Loucy (cell line): ENCODE measurements at regions not wholly inside any gene's neighbourhood (a gene's known extent, or its start where the extent isn't known, plus 50 kb on each side); places are given as distances from the start of the nearest gene placed in this dataset.

ENCODE experiments used
- CTCF ChIP-seq: fragments of 200-600 bp; sonication (generic); conservative IDR thresholded peaks from 2 replicates; pipeline ENCODE4 v1.5.1; 2014; ENCODE audit warnings: mild to moderate bottlenecking, antibody characterized with exemption, low read length
- EZH2phosphoT487 ChIP-seq: fragments of 200-600 bp; IDR thresholded peaks from 2 replicates; pipeline ENCODE4 v1.6.1; 2018; ENCODE audit warnings: antibody characterized with exemption, mild to moderate bottlenecking, moderate library complexity, borderline replicate concordance

DNA sequence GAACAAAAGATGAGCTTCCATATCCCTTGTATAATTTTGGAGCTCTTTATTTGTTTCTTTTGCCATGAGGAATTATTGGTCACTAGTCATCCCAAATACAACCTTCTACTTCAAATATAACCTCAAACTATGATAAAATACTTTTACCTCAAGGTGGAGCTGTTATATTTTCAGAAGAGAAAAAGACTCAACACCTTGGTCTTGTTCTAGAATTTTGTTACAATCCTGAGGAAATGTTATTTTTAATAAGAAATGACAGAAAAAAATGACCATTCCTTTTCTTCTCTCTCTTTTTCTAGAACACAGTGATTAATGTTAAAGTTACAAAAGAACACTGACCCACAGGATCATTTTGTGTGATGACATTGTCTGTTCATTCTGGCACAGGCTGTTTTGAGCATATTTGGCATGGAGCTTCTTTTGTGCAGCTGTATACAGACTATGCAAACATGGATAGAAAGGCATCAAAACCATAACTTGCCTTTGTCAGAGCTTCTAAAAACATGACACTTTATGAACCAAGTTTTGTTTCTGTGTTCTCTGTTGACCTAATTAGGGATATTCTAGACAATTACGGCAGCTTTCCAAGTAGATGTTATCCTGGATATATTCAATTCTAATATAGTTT, 159.6 kb upstream of the CTSO start:
- TF ChIP-seq CTCF: peak; percentile 54
- no peak for TF ChIP-seq EZH2phosphoT487
